CD4-positive, alpha-beta T cell (primary cell): ENCODE measurements at regions not wholly inside any gene's neighbourhood (a gene's known extent, or its start where the extent isn't known, plus 50 kb on each side); places are given as distances from the start of the nearest gene placed in this dataset.
"Not testable (repeated sequence)": the region's sequence is repeated elsewhere in the genome, so short reads cannot be mapped to it uniquely, and the experiment has no call there.

ENCODE experiments used
- ATAC-seq: fragments of 200-7000 bp; cut with Tn5 transposase; one replicate; pipeline ENCODE4 v1.10.0; 2022; ENCODE audit warnings: mild to moderate bottlenecking; ENCODE audit not compliant: poor library complexity
- CTCF ChIA-PET: fragments of 350-600 bp; sonication (Branson Sonifier 250); formaldehyde crosslinking; loops from one replicate; lab custom pipeline; 2021; ENCODE audit warnings: antibody characterized with exemption, inconsistent platforms; lab: Charles Lee
- POLR2A ChIA-PET: fragments of 350-600 bp; sonication (Branson Sonifier 250); formaldehyde crosslinking; loops from one replicate; lab custom pipeline; 2021; ENCODE audit warnings: antibody characterized with exemption, inconsistent platforms; lab: Charles Lee
- DNase-seq, 14 experiments: peaks; one replicate each; pipeline ENCODE4 v3.0.0-alpha.2; 2013 to 2020; ENCODE audit warnings: mixed read lengths in 2 of 14
- H3K27ac ChIP-seq, 2 donors: one replicate each; pipeline versions ENCODE4 v1.5.1 to v1.7.0; 2013; ENCODE audit warnings: low read length in 2 of 2, low read depth in 1 of 2, mild to moderate bottlenecking in 1 of 2
- H3K27me3 ChIP-seq, 2 experiments: 1 replicate in 1 of 2; 2 replicates in 1 of 2; pipeline versions ENCODE4 v1.6.1 to v1.7.0; 2013; ENCODE audit warnings: low read length in 2 of 2, control low read depth in 1 of 2, mild to moderate bottlenecking in 1 of 2, moderate library complexity in 1 of 2; ENCODE audit not compliant: insufficient read depth in 2 of 2, control insufficient read depth in 1 of 2
- H3K36me3 ChIP-seq: one replicate; pipeline ENCODE4 v1.6.1; 2013; ENCODE audit warnings: low read length, control low read depth; ENCODE audit not compliant: insufficient read depth
- H3K4me1 ChIP-seq: one replicate; pipeline ENCODE4 v1.6.1; 2013; ENCODE audit warnings: low read length, control low read depth; ENCODE audit not compliant: insufficient read depth
- H3K4me3 ChIP-seq: one replicate; pipeline ENCODE4 v1.5.1; 2013; ENCODE audit warnings: mild to moderate bottlenecking, low read length, moderate library complexity
- H3K9me3 ChIP-seq, 2 experiments: 1 replicate in 1 of 2; 2 replicates in 1 of 2; pipeline versions ENCODE4 v1.6.1 to v1.7.0; 2013; ENCODE audit warnings: low read length in 2 of 2, mild to moderate bottlenecking in 2 of 2, control low read depth in 1 of 2, moderate library complexity in 1 of 2; ENCODE audit not compliant: control insufficient read depth in 1 of 2, insufficient read depth in 1 of 2
- H3K27ac Mint-ChIP-seq: one replicate; pipeline ENCODE4 v1.8.0; 2020; ENCODE audit warnings: mixed read lengths
- H3K27me3 Mint-ChIP-seq: one replicate; pipeline ENCODE4 v1.8.0; 2021; ENCODE audit warnings: mixed read lengths
- H3K36me3 Mint-ChIP-seq: one replicate; pipeline ENCODE4 v1.8.0; 2021; ENCODE audit warnings: low read depth, mixed read lengths
- H3K4me1 Mint-ChIP-seq: one replicate; pipeline ENCODE4 v1.8.0; 2021; ENCODE audit warnings: low read depth, mixed read lengths
- H3K4me3 Mint-ChIP-seq: one replicate; pipeline ENCODE4 v1.8.0; 2020; ENCODE audit warnings: mild to moderate bottlenecking, mixed read lengths
- H3K9me3 Mint-ChIP-seq: one replicate; pipeline ENCODE4 v1.8.0; 2020; ENCODE audit warnings: mixed read lengths
- CTCF ChIP-seq: fragments of 200-600 bp; IDR thresholded peaks from one replicate; pipeline ENCODE4 v1.8.0; 2022; ENCODE audit warnings: antibody characterized with exemption, mild to moderate bottlenecking
- intact Hi-C, 2 experiments: fragments of 100-400 bp; cut with DNase I in 1 of 2; cut with micrococcal nuclease in 1 of 2; formaldehyde crosslinking; loops; one replicate each; pipeline versions ENCODE4 v1.15.1 to v1.9.0; 2023 to 2025; cut with DNase I, micrococcal nuclease

DNA sequence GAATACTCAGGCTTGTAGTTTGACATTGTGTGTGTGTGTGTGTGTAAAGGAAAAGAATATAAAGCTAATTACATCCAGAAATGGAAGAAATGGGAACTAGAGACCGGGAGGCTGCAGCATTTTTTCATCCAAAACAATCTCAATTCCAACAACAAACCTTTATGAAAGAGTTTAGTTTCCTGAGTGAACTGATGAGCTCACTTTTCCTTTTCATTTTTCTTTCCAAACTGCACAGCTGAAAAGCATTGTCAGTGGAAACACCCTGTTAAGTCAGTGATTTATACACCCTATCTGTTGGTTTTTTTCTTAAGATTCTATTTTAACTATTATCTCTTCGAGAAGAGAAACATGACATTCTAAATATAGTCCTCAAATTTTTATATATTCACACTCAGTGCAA, 130.9 kb downstream of the RFPL4B start:
- H3K9me3 Mint-ChIP-seq, result no peaks in the 10 kb centered on the region
- no peaks in the 10 kb centered on the region for H3K9me3 ChIP-seq
- H3K4me3 Mint-ChIP-seq, result no peak overlapping the region
- no peak for TF ChIP-seq CTCF
- H3K4me1 ChIP-seq, result no peaks in the 10 kb centered on the region
- H3K36me3 ChIP-seq, result no peaks in the 10 kb centered on the region
- no peak overlapping the region for H3K27ac Mint-ChIP-seq
- no peaks in the 10 kb centered on the region for H3K4me1 Mint-ChIP-seq
- no peak for ATAC-seq
- H3K27me3 ChIP-seq, result no peaks in the 10 kb centered on the region
- CTCF ChIA-PET, result no interaction called here
- H3K4me3 ChIP-seq, result no peak overlapping the region
- POLR2A ChIA-PET, result no interaction called here
- H3K27me3 Mint-ChIP-seq, result peaks cover 11% of the 10 kb centered on the region
- no peak for DNase-seq
- intact Hi-C loops, result no loop called here
- no peak overlapping the region for H3K27ac ChIP-seq
- H3K36me3 Mint-ChIP-seq, result no peaks in the 10 kb centered on the region

- H3K9me3 ChIP-seq, H3K4me1 ChIP-seq, H3K27ac Mint-ChIP-seq, CTCF ChIA-PET, H3K27ac ChIP-seq, H3K4me3 ChIP-seq, H3K9me3 Mint-ChIP-seq, ATAC-seq, H3K27me3 Mint-ChIP-seq, DNase-seq, intact Hi-C loops, H3K4me1 Mint-ChIP-seq, H3K27me3 ChIP-seq, H3K36me3 ChIP-seq, H3K36me3 Mint-ChIP-seq, H3K4me3 Mint-ChIP-seq, POLR2A ChIA-PET: not testable (repeated sequence)
Measured at GRCh38 chr6:112479975-112480374, 132.8 kb downstream of the RFPL4B start.

GRCh38 chr6:112480553-112480952, 133.4 kb downstream of the RFPL4B start:
- CTCF ChIA-PET, result no interaction called here
- intact Hi-C loops, result no loop called here
- no peaks in the 10 kb centered on the region for H3K9me3 Mint-ChIP-seq
- DNase-seq, result no peak
- H3K4me1 Mint-ChIP-seq, result no peaks in the 10 kb centered on the region
- TF ChIP-seq CTCF, result no peak
- Histone ChIP-seq H3K4me3 (no peak overlapping the region), H3K4me1 (no peaks in the 10 kb centered on the region), H3K36me3 (no peaks in the 10 kb centered on the region), H3K27me3 (no peaks in the 10 kb centered on the region), H3K27ac (no peak overlapping the region), H3K9me3 (no peaks in the 10 kb centered on the region)
- H3K36me3 Mint-ChIP-seq, result no peaks in the 10 kb centered on the region
- no peak for ATAC-seq
- no peak overlapping the region for H3K27ac Mint-ChIP-seq
- no peak overlapping the region for H3K4me3 Mint-ChIP-seq
- POLR2A ChIA-PET, result no interaction called here
- H3K27me3 Mint-ChIP-seq, result peaks cover 4% of the 10 kb centered on the region

DNA sequence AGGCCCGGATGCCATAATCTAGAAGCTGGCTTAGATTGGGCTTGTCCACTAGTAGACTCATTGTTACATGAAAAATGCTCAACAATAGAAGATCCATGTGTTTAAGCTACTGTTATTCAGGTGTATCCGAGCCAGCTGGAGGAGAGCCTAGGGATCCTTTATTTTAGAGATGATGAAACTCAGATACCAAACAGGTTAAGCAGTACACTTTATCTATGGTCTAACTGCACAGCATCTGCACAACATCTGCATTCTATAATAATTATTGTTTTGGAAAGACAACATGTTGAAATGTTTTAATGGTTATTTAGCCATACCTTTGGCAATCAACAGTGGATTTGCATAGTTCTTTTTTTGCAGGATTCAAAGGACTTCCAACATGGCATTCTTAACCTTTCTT, 134.1 kb downstream of the RFPL4B start:
- Mint-ChIP-seq H3K4me1 (no peaks in the 10 kb centered on the region), H3K36me3 (no peaks in the 10 kb centered on the region), H3K27ac (no peak overlapping the region), H3K4me3 (no peak overlapping the region), H3K9me3 (no peaks in the 10 kb centered on the region), H3K27me3 (peaks cover 4% of the 10 kb centered on the region)
- Histone ChIP-seq H3K9me3 (no peaks in the 10 kb centered on the region), H3K27ac (no peak overlapping the region), H3K36me3 (no peaks in the 10 kb centered on the region), H3K27me3 (no peaks in the 10 kb centered on the region), H3K4me1 (no peaks in the 10 kb centered on the region), H3K4me3 (no peak overlapping the region)
- DNase-seq, result no peak
- TF ChIP-seq CTCF, result no peak
- intact Hi-C loops, result no loop called here
- ChIA-PET POLR2A (no interaction called here), CTCF (no interaction called here)
- no peak for ATAC-seq
